Skeletal muscle tissue (tissue), 3 donors: ENCODE measurements at regions not wholly inside any gene's neighbourhood (a gene's known extent, or its start where the extent isn't known, plus 50 kb on each side); places are given as distances from the start of the nearest gene placed in this dataset.
"Not testable (repeated sequence)": the region's sequence is repeated elsewhere in the genome, so short reads cannot be mapped to it uniquely, and the experiment has no call there.

Experiments used
- H3K27ac ChIP-seq: one replicate; pipeline ENCODE4 v1.7.0; 2013; ENCODE audit warnings: mild to moderate bottlenecking, low read depth, low read length, inconsistent platforms
- H3K27me3 ChIP-seq, 3 donors: one replicate each; pipeline ENCODE4 v1.7.0; 2013; ENCODE audit warnings: low read length in 3 of 3; ENCODE audit not compliant: control insufficient read depth in 3 of 3, insufficient read depth in 3 of 3
- H3K36me3 ChIP-seq, 3 donors: one replicate each; pipeline ENCODE4 v1.7.0; 2013; ENCODE audit warnings: low read length in 3 of 3; ENCODE audit not compliant: control insufficient read depth in 3 of 3, insufficient read depth in 3 of 3
- H3K4me1 ChIP-seq, 3 donors: one replicate each; pipeline ENCODE4 v1.7.0; 2013; ENCODE audit warnings: low read length in 3 of 3, mild to moderate bottlenecking in 3 of 3; ENCODE audit not compliant: control insufficient read depth in 3 of 3, insufficient read depth in 3 of 3
- H3K4me3 ChIP-seq, 3 donors: one replicate each; pipeline ENCODE4 v1.7.0; 2013; ENCODE audit warnings: low read length in 3 of 3
- H3K9ac ChIP-seq, 3 donors: one replicate each; pipeline ENCODE4 v1.7.0; 2013; ENCODE audit warnings: low read length in 3 of 3, mild to moderate bottlenecking in 3 of 3, moderate library complexity in 2 of 3, low read depth in 1 of 3
- H3K9me3 ChIP-seq, 3 donors: one replicate each; pipeline ENCODE4 v1.7.0; 2013; ENCODE audit warnings: low read length in 3 of 3; ENCODE audit not compliant: control insufficient read depth in 3 of 3
- donor health status: Osteomylitis.

GRCh38 chr11:25793637-25794036, 538.3 kb upstream of the ANO3 start:
- Histone ChIP-seq H3K4me1 (no peaks in the 10 kb centered on the region), H3K27ac (no peak overlapping the region), H3K36me3 (no peaks in the 10 kb centered on the region), H3K9ac (no peak overlapping the region), H3K4me3 (no peak overlapping the region), H3K27me3 (no peaks in the 10 kb centered on the region), H3K9me3 (no peaks in the 10 kb centered on the region)

GRCh38 chr11:25794804-25795203, 537.1 kb upstream of the ANO3 start:
- no peaks in the 10 kb centered on the region for H3K36me3 ChIP-seq
- no peak overlapping the region for H3K9ac ChIP-seq
- no peaks in the 10 kb centered on the region for H3K27me3 ChIP-seq
- no peak overlapping the region for H3K4me3 ChIP-seq
- no peaks in the 10 kb centered on the region for H3K9me3 ChIP-seq
- H3K4me1 ChIP-seq: no peaks in the 10 kb centered on the region
- no peak overlapping the region for H3K27ac ChIP-seq

GRCh38 chr11:25816411-25816810, 515.5 kb upstream of the ANO3 start:
- Histone ChIP-seq H3K36me3 (no peaks in the 10 kb centered on the region), H3K4me3 (no peak overlapping the region), H3K4me1 (no peaks in the 10 kb centered on the region), H3K9me3 (no peaks in the 10 kb centered on the region), H3K27ac (no peak overlapping the region), H3K9ac (no peak overlapping the region), H3K27me3 (no peaks in the 10 kb centered on the region)

GRCh38 chr11:25824688-25825087, 507.2 kb upstream of the ANO3 start:
- Histone ChIP-seq H3K27me3 (no peaks in the 10 kb centered on the region), H3K4me3 (no peak overlapping the region), H3K9me3 (no peaks in the 10 kb centered on the region), H3K36me3 (no peaks in the 10 kb centered on the region), H3K27ac (no peak overlapping the region), H3K4me1 (no peaks in the 10 kb centered on the region), H3K9ac (no peak overlapping the region)

- not testable (repeated sequence) for H3K27me3 ChIP-seq, H3K27ac ChIP-seq, H3K9me3 ChIP-seq, H3K4me1 ChIP-seq, H3K9ac ChIP-seq, H3K36me3 ChIP-seq, H3K4me3 ChIP-seq
Observed at GRCh38 chr11:25831485-25831884, 500.4 kb upstream of the ANO3 start.

GRCh38 chr11:25838918-25839625, 492.9 kb upstream of the ANO3 start:
- H3K9ac ChIP-seq: no peak overlapping the region
- no peak overlapping the region for H3K4me3 ChIP-seq
- no peaks in the 10 kb centered on the region for H3K4me1 ChIP-seq
- no peaks in the 10 kb centered on the region for H3K9me3 ChIP-seq
- no peaks in the 10 kb centered on the region for H3K27me3 ChIP-seq
- no peaks in the 10 kb centered on the region for H3K36me3 ChIP-seq
- H3K27ac ChIP-seq: no peak overlapping the region

- H3K9ac ChIP-seq: no peak overlapping the region
- peaks cover 0 to 2% (median 0%) of the 10 kb centered on the region in 3 donors for H3K9me3 ChIP-seq
- no peaks in the 10 kb centered on the region for H3K36me3 ChIP-seq
- no peak overlapping the region for H3K27ac ChIP-seq
- H3K4me3 ChIP-seq: no peak overlapping the region
- no peaks in the 10 kb centered on the region for H3K27me3 ChIP-seq
- no peaks in the 10 kb centered on the region for H3K4me1 ChIP-seq
Observed at GRCh38 chr11:25844811-25845210, 487.1 kb upstream of the ANO3 start.

- Histone ChIP-seq H3K27me3 (no peaks in the 10 kb centered on the region), H3K36me3 (no peaks in the 10 kb centered on the region), H3K4me1 (peaks cover 0 to 3% (median 0%) of the 10 kb centered on the region in 3 donors), H3K9ac (no peak overlapping the region), H3K4me3 (no peak overlapping the region), H3K27ac (no peak overlapping the region), H3K9me3 (no peaks in the 10 kb centered on the region)
Observed at GRCh38 chr11:25855916-25856315, 476.0 kb upstream of the ANO3 start.

GRCh38 chr11:25859776-25860175, 472.2 kb upstream of the ANO3 start:
- H3K36me3 ChIP-seq: no peaks in the 10 kb centered on the region
- no peak overlapping the region for H3K4me3 ChIP-seq
- peaks cover 0 to 4% (median 3%) of the 10 kb centered on the region in 3 donors for H3K4me1 ChIP-seq
- H3K27ac ChIP-seq: no peak overlapping the region
- H3K27me3 ChIP-seq: no peaks in the 10 kb centered on the region
- no peak overlapping the region for H3K9ac ChIP-seq
- H3K9me3 ChIP-seq: no peaks in the 10 kb centered on the region

GRCh38 chr11:25860677-25861450, 471.1 kb upstream of the ANO3 start:
- Histone ChIP-seq H3K4me1 (peaks cover 0 to 4% (median 3%) of the 10 kb centered on the region in 3 donors), H3K27ac (no peak overlapping the region), H3K9ac (no peak overlapping the region), H3K9me3 (no peaks in the 10 kb centered on the region), H3K36me3 (no peaks in the 10 kb centered on the region), H3K27me3 (no peaks in the 10 kb centered on the region), H3K4me3 (no peak overlapping the region)
